SK-N-SH (cell line): ENCODE measurements at regions not wholly inside any gene's neighbourhood (a gene's known extent, or its start where the extent isn't known, plus 50 kb on each side); places are given as distances from the start of the nearest gene placed in this dataset.

Source experiments
- CTCF ChIA-PET: fragments of 300-600, 350-600 bp; formaldehyde crosslinking; extraction: SDS; loops from one replicate; lab custom pipeline; 2021; lab: Yijun Ruan, JAX
- POLR2A ChIA-PET: fragments of 350-600 bp; sonication (Branson Sonifier 250); formaldehyde crosslinking; extraction: SDS; loops from one replicate; lab custom pipeline; 2020; ENCODE audit warnings: antibody characterized with exemption, inconsistent platforms; lab: Yijun Ruan, JAX
- DNase-seq: peaks from one replicate; pipeline ENCODE4 v3.0.0; 2012
- H2AFZ ChIP-seq: fragments of 200-600 bp; sonication (generic); 2 replicates; pipeline ENCODE4 v1.8.1; 2016; ENCODE audit warnings: antibody characterized with exemption, mild to moderate bottlenecking, low read depth
- H3F3A ChIP-seq: fragments of 200-600 bp; sonication (generic); replicated peaks from 2 replicates; pipeline ENCODE3; 2016; ENCODE audit warnings: antibody characterized with exemption, mild to moderate bottlenecking; ENCODE audit not compliant: insufficient read depth
- H3K27ac ChIP-seq, 2 experiments: fragments of 200-500 bp in 1 of 2; fragments of 200-600 bp in 1 of 2; sonication (Bioruptor generic) in 1 of 2; sonication (generic), shearing (Covaris generic) in 1 of 2; 2 replicates each; pipeline versions ENCODE4 v1.5.1 to v1.6.1; 2014 to 2016; ENCODE audit warnings: low read depth in 2 of 2, inconsistent platforms in 1 of 2, low read length in 1 of 2, mild to moderate bottlenecking in 1 of 2, mixed read lengths in 1 of 2
- H3K27me3 ChIP-seq: fragments of 200-600 bp; sonication (generic), shearing (Covaris generic); 2 replicates; pipeline ENCODE4 v1.6.1; 2016; ENCODE audit warnings: mixed run types; ENCODE audit not compliant: insufficient read depth
- H3K36me3 ChIP-seq, 2 experiments: fragments of 200-500 bp in 1 of 2; fragments of 200-600 bp in 1 of 2; sonication (Bioruptor generic) in 1 of 2; sonication (generic) in 1 of 2; replicated peaks in 1 of 2; 2 replicates each; pipeline versions ENCODE3 to v1.5.1; 2014 to 2016; ENCODE audit warnings: low read length in 1 of 2, mild to moderate bottlenecking in 1 of 2; ENCODE audit not compliant: insufficient read depth in 2 of 2, control insufficient read depth in 1 of 2
- H3K4me1 ChIP-seq, 2 experiments: fragments of 200-500 bp in 1 of 2; fragments of 200-600 bp in 1 of 2; sonication (Bioruptor generic) in 1 of 2; sonication (generic), shearing (Covaris generic) in 1 of 2; 2 replicates each; pipeline versions ENCODE4 v1.5.1 to v1.6.1; 2014 to 2016; ENCODE audit warnings: low read depth in 1 of 2, low read length in 1 of 2, mixed run types in 1 of 2; ENCODE audit not compliant: insufficient read depth in 2 of 2, control insufficient read depth in 1 of 2
- H3K4me2 ChIP-seq: fragments of 200-600 bp; sonication (generic), shearing (Covaris generic); 2 replicates; pipeline ENCODE4 v1.6.1; 2017; ENCODE audit warnings: mixed run types
- H3K4me3 ChIP-seq, 2 experiments: fragments of 200-500 bp in 1 of 2; fragments of 200-600 bp in 1 of 2; sonication (Bioruptor generic) in 1 of 2; sonication (generic), shearing (Covaris generic) in 1 of 2; 2 replicates each; pipeline versions ENCODE4 v1.5.1 to v1.8.1; 2014 to 2016; ENCODE audit warnings: low read depth in 2 of 2, inconsistent platforms in 1 of 2, low read length in 1 of 2, mild to moderate bottlenecking in 1 of 2, mixed read lengths in 1 of 2, moderate library complexity in 1 of 2
- H3K79me2 ChIP-seq: fragments of 200-600 bp; sonication (generic); 2 replicates; pipeline ENCODE4 v1.8.1; 2017; ENCODE audit warnings: mild to moderate bottlenecking; ENCODE audit not compliant: insufficient read depth
- H3K9ac ChIP-seq: fragments of 200-600 bp; sonication (generic); 2 replicates; pipeline ENCODE4 v1.6.1; 2017; ENCODE audit warnings: mixed run types
- H3K9me2 ChIP-seq: fragments of 200-600 bp; sonication (generic); 2 replicates; pipeline ENCODE4 v1.6.1; 2017; ENCODE audit warnings: mixed run types
- H3K9me3 ChIP-seq: fragments of 200-600 bp; sonication (generic); 2 replicates; pipeline ENCODE4 v1.6.1; 2017; ENCODE audit warnings: mixed run types, mild to moderate bottlenecking, moderate library complexity
- H4K20me1 ChIP-seq: fragments of 200-600 bp; sonication (generic); 2 replicates; pipeline ENCODE4 v1.6.1; 2017; ENCODE audit warnings: mild to moderate bottlenecking, mixed run types; ENCODE audit not compliant: insufficient read depth
- CTCF ChIP-seq: fragments of 200-600 bp; sonication (generic); IDR thresholded peaks from 2 replicates; pipeline ENCODE4 v1.6.1; 2017; ENCODE audit warnings: antibody characterized with exemption, mild to moderate bottlenecking, moderate library complexity
- ELF1 ChIP-seq: IDR thresholded peaks from 2 replicates; pipeline ENCODE4 v1.4.0; 2012
- FOSL2 ChIP-seq: IDR thresholded peaks from 2 replicates; pipeline ENCODE4 v1.4.0; 2012; ENCODE audit warnings: low read depth, mild to moderate bottlenecking, moderate library complexity, borderline replicate concordance
- FOXJ3 ChIP-seq: sonication (generic); formaldehyde crosslinking; IDR thresholded peaks from 2 replicates; pipeline ENCODE4 v1.5.1; 2020; ENCODE audit warnings: mild to moderate bottlenecking, missing genetic modification reagents
- FOXM1 ChIP-seq: IDR thresholded peaks from 2 replicates; pipeline ENCODE4 v1.4.0; 2012; ENCODE audit warnings: low read depth, mild to moderate bottlenecking
- GABPA ChIP-seq: IDR thresholded peaks from 2 replicates; pipeline ENCODE4 v1.4.0; 2012; ENCODE audit warnings: low read depth, mild to moderate bottlenecking
- GATA2 ChIP-seq: sonication (generic); formaldehyde crosslinking; IDR thresholded peaks from 2 replicates; pipeline ENCODE4 v1.5.0; 2020; ENCODE audit warnings: mild to moderate bottlenecking, missing genetic modification reagents
- IRF3 ChIP-seq: fragments of 150-350 bp; IDR thresholded peaks from 2 replicates; pipeline ENCODE4 v1.6.1; 2016; ENCODE audit warnings: mild to moderate bottlenecking, low read depth, low read length
- JUND ChIP-seq: IDR thresholded peaks from 2 replicates; pipeline ENCODE4 v1.4.0; 2012
- MAX ChIP-seq: IDR thresholded peaks from 2 replicates; pipeline ENCODE4 v1.4.0; 2012; ENCODE audit warnings: low read depth
- NFIC ChIP-seq: IDR thresholded peaks from 2 replicates; pipeline ENCODE4 v1.4.0; 2012; ENCODE audit warnings: borderline replicate concordance
- NRF1 ChIP-seq: IDR thresholded peaks from 2 replicates; pipeline ENCODE4 v1.6.1; 2012; ENCODE audit warnings: low read depth, mild to moderate bottlenecking, low read length
- RAD21 ChIP-seq: IDR thresholded peaks from 2 replicates; pipeline ENCODE4 v1.6.1; 2012; ENCODE audit warnings: mild to moderate bottlenecking, low read length
- REST ChIP-seq: IDR thresholded peaks from 2 replicates; pipeline ENCODE4 v1.6.1; 2012; ENCODE audit warnings: mild to moderate bottlenecking, low read depth, low read length, moderate library complexity
- SIN3A ChIP-seq: IDR thresholded peaks from 2 replicates; pipeline ENCODE4 v1.6.1; 2012; ENCODE audit warnings: low read depth, mild to moderate bottlenecking, low read length, moderate library complexity, borderline replicate concordance
- TCF12 ChIP-seq: IDR thresholded peaks from 2 replicates; pipeline ENCODE4 v1.4.0; 2012
- TEAD4 ChIP-seq: IDR thresholded peaks from 2 replicates; pipeline ENCODE4 v1.4.0; 2012; ENCODE audit warnings: mild to moderate bottlenecking, borderline replicate concordance; ENCODE audit not compliant: insufficient read depth
- USF1 ChIP-seq: IDR thresholded peaks from 2 replicates; pipeline ENCODE4 v1.4.0; 2012; ENCODE audit warnings: low read depth, borderline replicate concordance
- USF2 ChIP-seq: fragments of 150-350 bp; IDR thresholded peaks from 2 replicates; pipeline ENCODE4 v1.6.1; 2017; ENCODE audit warnings: antibody characterized with exemption, low read length, low read depth, borderline replicate concordance
- YY1 ChIP-seq: IDR thresholded peaks from 2 replicates; pipeline ENCODE4 v1.4.0; 2012; ENCODE audit warnings: low read depth, mild to moderate bottlenecking
- WGBS: methylation state at CpG from one replicate; pipeline ENCODE4 v1.1.6; 2017; ENCODE audit warnings: low lambda C conversion rate; 5-methylcytosine and 5-hydroxymethylcytosine counted together

- H3K9me3 ChIP-seq, result no peaks in the 10 kb centered on the region
- H3K27ac ChIP-seq, result no peak overlapping the region
- H2AFZ ChIP-seq, result no peak overlapping the region
- POLR2A ChIA-PET, result no interaction called here
- CTCF ChIA-PET, result interaction anchor here (0.7 kb wide), 1 partner anchor 283 kb away, joined by 3 read pairs; no protein-coding TSS in a partner anchor
- no peak for TF ChIP-seq NRF1
- TF ChIP-seq REST, result no peak
- no peak for TF ChIP-seq FOSL2
- no peak for TF ChIP-seq GATA2 (CRISPR knock-in tag)
- no peak for TF ChIP-seq NFIC
- TF ChIP-seq SIN3A, result no peak
- TF ChIP-seq FOXJ3, result no peak
- no peak for TF ChIP-seq USF1
- no peak for TF ChIP-seq TCF12
- no peak for TF ChIP-seq ELF1
- no peak for TF ChIP-seq USF2
- no peak for TF ChIP-seq YY1
- no peak for TF ChIP-seq FOXM1
- no peak for TF ChIP-seq GABPA
- no peak for TF ChIP-seq CTCF
- TF ChIP-seq JUND, result no peak
- TF ChIP-seq IRF3, result no peak
- no peak for TF ChIP-seq TEAD4
- TF ChIP-seq MAX, result no peak
- no peak for TF ChIP-seq RAD21
- H3K27me3 ChIP-seq, result no peaks in the 10 kb centered on the region
- no peaks in the 10 kb centered on the region for H3K79me2 ChIP-seq
- H3K9me2 ChIP-seq, result no peaks in the 10 kb centered on the region
- 21% methylated on average over 1 of the region's 1 CpG for WGBS
- H3K4me1 ChIP-seq, result no peaks in the 10 kb centered on the region
- H3K36me3 ChIP-seq, result no peaks in the 10 kb centered on the region
- DNase-seq, result no peak
- H3K9ac ChIP-seq, result no peak overlapping the region
- no peak overlapping the region for H3K4me3 ChIP-seq
- H4K20me1 ChIP-seq, result no peaks in the 10 kb centered on the region
- H3K4me2 ChIP-seq, result no peak overlapping the region
- no peaks in the 10 kb centered on the region for H3F3A ChIP-seq
These were observed 428.8 kb downstream of the BRINP1 start for GRCh38 chr9:118940473-118940872.
